K562 (cell line): ENCODE measurements at regions not wholly inside any gene's neighbourhood (a gene's known extent, or its start where the extent isn't known, plus 50 kb on each side); places are given as distances from the start of the nearest gene placed in this dataset.

ENCODE experiments used
- ATAC-seq: fragments of 200-7000 bp; cut with Tn5 transposase; 3 replicates; pipeline ENCODE4 v1.9.1; 2020; ENCODE audit warnings: moderate library complexity
- BruUV-seq: library from RNA; stranded (reverse); fragments of 400-500 nt; replicated peaks from 2 replicates; lab custom pipeline; 2021; lab: Mats Ljungman, UMichigan
- CTCF ChIA-PET: fragments of 300-600 bp; formaldehyde crosslinking; extraction: SDS; loops from one replicate; lab custom pipeline; 2021; ENCODE audit warnings: low intra/inter-chr PET ratio; lab: Yijun Ruan, JAX
- POLR2A ChIA-PET: fragments of 300-600, 350-650 bp; sonication (Branson Sonifier 250); formaldehyde crosslinking; extraction: SDS; loops from one replicate; lab custom pipeline; 2021; ENCODE audit warnings: antibody characterized with exemption, inconsistent platforms; lab: Yijun Ruan, JAX
- DNase-seq, 4 experiments: peaks; one replicate each; pipeline versions ENCODE4 v3.0.0 to v3.0.0-alpha.2; 2011 to 2018; ENCODE audit warnings: low spot score in 3 of 4, mixed read lengths in 3 of 4; ENCODE audit errors: extremely low read depth in 1 of 4
- FAIRE-seq: peaks from 2 replicates; lab custom pipeline; 2011; peaks lifted over from hg19 to GRCh38; lab: Jason Lieb, UNC
- H2AFZ ChIP-seq: 2 replicates; pipeline ENCODE4 v1.6.0; 2011; ENCODE audit warnings: low read depth, low read length, control low read depth, inconsistent platforms
- H3K27ac ChIP-seq: fragments of 200-600 bp; 3 replicates; pipeline ENCODE4 v1.8.0; 2011; ENCODE audit warnings: low read depth, mild to moderate bottlenecking, control low read depth, inconsistent platforms, low read length, moderate library complexity, mixed read lengths; ENCODE audit errors: extremely low read depth
- H3K27me3 ChIP-seq, 2 experiments: fragments of 300-600 bp in 1 of 2; 2 replicates in 1 of 2; 3 replicates in 1 of 2; pipeline versions ENCODE4 v1.6.0 to v1.8.0; 2011; ENCODE audit warnings: inconsistent platforms in 2 of 2, low read length in 2 of 2, mild to moderate bottlenecking in 1 of 2, mixed read lengths in 1 of 2, moderate library complexity in 1 of 2; ENCODE audit not compliant: control insufficient read depth in 2 of 2, insufficient read depth in 2 of 2
- H3K36me3 ChIP-seq: fragments of 300-600 bp; 3 replicates; pipeline ENCODE4 v1.8.0; 2011; ENCODE audit warnings: mild to moderate bottlenecking, low read length, inconsistent platforms; ENCODE audit not compliant: control insufficient read depth, insufficient read depth
- H3K4me1 ChIP-seq, 2 experiments: fragments of 200-600 bp in 1 of 2; replicated peaks in 1 of 2; 2 replicates in 1 of 2; 3 replicates in 1 of 2; pipeline versions ENCODE4 v1.5.1 to v1.8.0; 2011; ENCODE audit warnings: inconsistent platforms in 2 of 2, low read length in 2 of 2, mild to moderate bottlenecking in 1 of 2, mixed read lengths in 1 of 2, moderate library complexity in 1 of 2; ENCODE audit not compliant: control insufficient read depth in 2 of 2, insufficient read depth in 2 of 2
- H3K4me2 ChIP-seq: 2 replicates; pipeline ENCODE4 v1.6.1; 2011; ENCODE audit warnings: low read length, control low read depth, inconsistent platforms, mixed read lengths; ENCODE audit not compliant: insufficient read depth
- H3K4me3 ChIP-seq: fragments of 200-600 bp; sonication (generic), shearing (Covaris generic); 2 replicates; pipeline ENCODE4 v1.5.1; 2016; ENCODE audit warnings: control low read depth, inconsistent platforms
- H3K79me2 ChIP-seq: fragments of 200-600 bp; 3 replicates; pipeline ENCODE4 v1.8.0; 2011; ENCODE audit warnings: low read length, inconsistent platforms; ENCODE audit not compliant: control insufficient read depth, insufficient read depth
- H3K9ac ChIP-seq, 2 experiments: 2 replicates each; pipeline versions ENCODE4 v1.6.0 to v1.6.1; 2011; ENCODE audit warnings: low read depth in 2 of 2, low read length in 2 of 2, control low read depth in 1 of 2, inconsistent platforms in 1 of 2, mild to moderate bottlenecking in 1 of 2, mixed read lengths in 1 of 2; ENCODE audit not compliant: insufficient read depth in 1 of 2
- H3K9me1 ChIP-seq: one replicate; pipeline ENCODE4 v1.6.0; 2011; ENCODE audit warnings: inconsistent platforms, mild to moderate bottlenecking, low read length, moderate library complexity; ENCODE audit not compliant: control insufficient read depth, insufficient read depth
- H3K9me3 ChIP-seq: replicated peaks from 2 replicates; pipeline ENCODE4 v1.5.1; 2011; ENCODE audit warnings: low read depth, low read length, inconsistent platforms; ENCODE audit not compliant: control insufficient read depth, insufficient read depth
- H4K20me1 ChIP-seq: replicated peaks from 2 replicates; pipeline ENCODE4 v1.6.1; 2011; ENCODE audit warnings: low read length, inconsistent platforms, mixed read lengths; ENCODE audit not compliant: control insufficient read depth, insufficient read depth
- C11orf30 ChIP-seq: fragments of 450-650 bp; IDR thresholded peaks from 2 replicates; pipeline ENCODE4 v1.6.1; 2016; ENCODE audit warnings: low read depth, mild to moderate bottlenecking
- CCAR2 ChIP-seq: fragments of 200-400 bp; formaldehyde crosslinking; IDR thresholded peaks from 2 replicates; pipeline ENCODE4 v1.6.1; 2017; ENCODE audit warnings: mild to moderate bottlenecking, low read depth, low read length
- CTBP1 ChIP-seq: fragments of 450-650 bp; IDR thresholded peaks from 2 replicates; pipeline ENCODE4 v1.6.1; 2016; ENCODE audit warnings: borderline replicate concordance
- ELK1 ChIP-seq: sonication (generic); formaldehyde crosslinking; IDR thresholded peaks from 2 replicates; pipeline ENCODE4 v1.8.1; 2022; ENCODE audit warnings: missing genetic modification reagents
- MAFF ChIP-seq: IDR thresholded peaks from 2 replicates; pipeline ENCODE4 v1.6.1; 2012; ENCODE audit warnings: low read length, improper control_type of control experiment
- MAFG ChIP-seq: fragments of 450-650 bp; conservative IDR thresholded peaks from 2 replicates; pipeline ENCODE4 v1.6.1; 2016; ENCODE audit warnings: missing genetic modification characterization, missing compliant biosample characterization
- NFE2 ChIP-seq: IDR thresholded peaks from 2 replicates; pipeline ENCODE4 v1.6.1; 2014; ENCODE audit warnings: antibody characterized with exemption, low read depth
- TCF7L2 ChIP-seq: fragments of 150-350 bp; IDR thresholded peaks from 2 replicates; pipeline ENCODE4 v1.6.1; 2016; ENCODE audit warnings: low read depth, mild to moderate bottlenecking, low read length, moderate library complexity
- ZBTB43 ChIP-seq: sonication (generic); formaldehyde crosslinking; IDR thresholded peaks from 2 replicates; pipeline ENCODE4 v1.8.0; 2023; ENCODE audit warnings: mild to moderate bottlenecking, missing genetic modification reagents
- ZKSCAN1 ChIP-seq: fragments of 150-350 bp; IDR thresholded peaks from 2 replicates; pipeline ENCODE4 v1.6.1; 2016; ENCODE audit warnings: low read depth, low read length
- ZNF316 ChIP-seq: fragments of 450-650 bp; IDR thresholded peaks from 2 replicates; pipeline ENCODE4 v1.6.1; 2016
- WGBS: fragments of 100-300 bp; shearing (Covaris generic); methylation state at CpG from one replicate; pipeline ENCODE4 v1.1.6; 2016; ENCODE audit warnings: low coverage, mixed read lengths; ENCODE audit not compliant: insufficient coverage; ENCODE audit errors: missing lambda C conversion rate; 5-methylcytosine and 5-hydroxymethylcytosine counted together
- in situ Hi-C: fragments of 300-500 bp; cut with MboI; formaldehyde crosslinking; loops from 4 replicates; pipeline ENCODE4 v1.15.0; 2018; ENCODE audit warnings: inconsistent platforms, mixed read lengths
- intact Hi-C: fragments of 100-400 bp; cut with micrococcal nuclease; formaldehyde crosslinking; loops from 2 replicates; pipeline ENCODE4 v1.14.2; 2022

- intact Hi-C loops = no loop called here
- Histone ChIP-seq H3K36me3 (no peaks in the 10 kb centered on the region), H4K20me1 (no peaks in the 10 kb centered on the region), H3K9me1 (no peaks in the 10 kb centered on the region), H3K9me3 (no peaks in the 10 kb centered on the region), H3K4me1 (no peaks in the 10 kb centered on the region), H2AFZ (no peak overlapping the region), H3K27ac (no peak overlapping the region), H3K79me2 (no peaks in the 10 kb centered on the region), H3K4me2 (no peak overlapping the region), H3K9ac (no peak overlapping the region), H3K27me3 (no peaks in the 10 kb centered on the region), H3K4me3 (no peak overlapping the region)
- DNase-seq = no peak
- no peak for ATAC-seq
- in situ Hi-C loops = no loop called here
- peak; percentile 44; the same call in 1 of the 2 replicates for TF ChIP-seq C11orf30
- TF ChIP-seq CTBP1 = no peak
- no peak for TF ChIP-seq ZBTB43 (CRISPR knock-in tag)
- no peak for TF ChIP-seq ZKSCAN1
- no peak for TF ChIP-seq CCAR2
- TF ChIP-seq ELK1 (CRISPR knock-in tag) = no peak
- peak; percentile 72 for TF ChIP-seq ZNF316
- TF ChIP-seq TCF7L2 = no peak
- TF ChIP-seq MAFG (tag) = peak; percentile 27; the same call in 1 of the 2 replicates
- TF ChIP-seq MAFF = peak; percentile 30; the same call in 1 of the 2 replicates
- 0 out of 2 replicates have a peak, but pooled peaks have one; percentile 24 for TF ChIP-seq NFE2
- no TSS peak for BruUV-seq
- peak; percentile 37 for FAIRE-seq
- POLR2A ChIA-PET = no interaction called here
- CTCF ChIA-PET = no interaction called here
- 52% methylated on average over 5 of the region's 5 CpGs for WGBS
Observed at GRCh38 chr4:123524958-123525628, 128.5 kb downstream of the SPRY1 start.
